ENCODE measurements at regions not wholly inside any gene's neighbourhood (a gene's known extent, or its start where the extent isn't known, plus 50 kb on each side); places are given as distances from the start of the nearest gene placed in this dataset.
"Not testable (repeated sequence)": the region's sequence is repeated elsewhere in the genome, so short reads cannot be mapped to it uniquely, and the experiment has no call there.

DNA sequence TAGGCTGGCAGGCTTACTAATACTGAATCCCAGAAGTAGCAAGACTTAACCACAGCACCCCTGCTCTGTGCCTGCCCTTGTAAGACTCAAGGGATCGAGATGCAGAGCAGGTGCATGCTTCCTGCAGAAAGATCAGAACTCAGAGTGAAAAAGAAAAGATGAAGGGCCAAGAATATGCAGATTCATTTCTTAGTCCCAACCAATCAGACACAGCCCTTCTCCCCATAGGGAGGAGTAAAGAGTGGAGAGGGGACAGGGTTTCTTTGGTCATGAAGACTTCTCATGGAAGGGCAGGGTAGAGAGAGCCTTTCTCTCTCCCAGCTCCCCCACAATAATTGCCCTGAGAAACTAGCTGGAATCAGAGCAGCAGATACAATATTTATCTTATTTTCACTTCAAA lies 105.6 kb upstream of the MB21D2 start:
- Histone ChIP-seq H3K4me3 (no peak overlapping the region), H3K27ac (no peak overlapping the region), H3K36me3 (no peaks in the 10 kb centered on the region), H3K27me3 (no peaks in the 10 kb centered on the region), H3K4me1 (no peaks in the 10 kb centered on the region), H3K9me3 (no peaks in the 10 kb centered on the region)
- TF ChIP-seq, protein P1, sequence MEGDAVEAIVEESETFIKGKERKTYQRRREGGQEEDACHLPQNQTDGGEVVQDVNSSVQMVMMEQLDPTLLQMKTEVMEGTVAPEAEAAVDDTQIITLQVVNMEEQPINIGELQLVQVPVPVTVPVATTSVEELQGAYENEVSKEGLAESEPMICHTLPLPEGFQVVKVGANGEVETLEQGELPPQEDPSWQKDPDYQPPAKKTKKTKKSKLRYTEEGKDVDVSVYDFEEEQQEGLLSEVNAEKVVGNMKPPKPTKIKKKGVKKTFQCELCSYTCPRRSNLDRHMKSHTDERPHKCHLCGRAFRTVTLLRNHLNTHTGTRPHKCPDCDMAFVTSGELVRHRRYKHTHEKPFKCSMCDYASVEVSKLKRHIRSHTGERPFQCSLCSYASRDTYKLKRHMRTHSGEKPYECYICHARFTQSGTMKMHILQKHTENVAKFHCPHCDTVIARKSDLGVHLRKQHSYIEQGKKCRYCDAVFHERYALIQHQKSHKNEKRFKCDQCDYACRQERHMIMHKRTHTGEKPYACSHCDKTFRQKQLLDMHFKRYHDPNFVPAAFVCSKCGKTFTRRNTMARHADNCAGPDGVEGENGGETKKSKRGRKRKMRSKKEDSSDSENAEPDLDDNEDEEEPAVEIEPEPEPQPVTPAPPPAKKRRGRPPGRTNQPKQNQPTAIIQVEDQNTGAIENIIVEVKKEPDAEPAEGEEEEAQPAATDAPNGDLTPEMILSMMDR (IDR thresholded peaks at IDR 0.05): no peak
- intact Hi-C loops (cut with DNase I): no loop called here
- no peak for DNase-seq (ENCODE audit: low spot score in 2 of 2)

DNA sequence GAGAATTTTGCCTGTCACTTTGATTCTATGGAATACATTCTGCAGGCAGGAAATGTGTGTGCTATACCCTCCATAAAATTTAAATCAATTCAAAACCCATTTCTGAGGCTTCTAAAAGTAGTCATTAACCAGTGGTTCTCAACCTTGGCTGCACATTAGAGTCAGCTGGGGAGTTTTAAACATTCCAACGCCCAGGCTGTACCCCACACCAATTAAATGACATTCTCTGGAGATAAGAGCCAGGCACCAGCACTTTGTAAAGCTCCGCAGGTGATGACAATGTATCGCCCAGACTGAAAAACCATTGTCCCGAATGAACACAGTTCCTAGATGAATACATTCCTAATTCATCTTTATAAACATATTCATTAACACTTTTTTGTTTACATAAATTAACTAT lies 110.6 kb upstream of the MB21D2 start:
- Histone ChIP-seq H3K4me3 (no peak overlapping the region), H3K27ac (no peak overlapping the region), H3K36me3 (no peaks in the 10 kb centered on the region), H3K9me3 (no peaks in the 10 kb centered on the region), H3K4me1 (no peaks in the 10 kb centered on the region), H3K27me3 (no peaks in the 10 kb centered on the region)
- TF ChIP-seq, protein P1 (IDR thresholded peaks at IDR 0.05): no peak
- DNase-seq (ENCODE audit: low spot score in 2 of 2): no peak
- intact Hi-C loops (cut with DNase I): no loop called here

DNA sequence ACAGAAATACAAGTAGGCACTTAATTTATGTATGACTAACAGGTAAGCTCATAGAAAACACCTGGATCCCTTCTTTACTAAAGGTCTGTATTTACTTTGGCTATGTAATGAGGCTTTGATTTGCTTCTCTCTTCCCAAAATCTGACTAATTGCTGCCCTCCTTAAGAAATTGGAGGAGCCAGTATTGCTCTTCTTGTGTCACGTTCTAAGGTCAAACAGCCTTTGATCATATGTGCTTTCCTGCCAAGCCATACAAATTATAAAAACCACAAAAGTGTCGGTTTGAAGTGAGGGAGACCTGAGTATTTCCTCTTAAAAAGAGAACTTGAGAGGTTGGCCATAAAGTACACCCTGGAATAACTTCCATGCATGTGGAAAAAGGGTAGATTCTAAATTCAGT lies 112.1 kb upstream of the MB21D2 start:
- no peak for DNase-seq (ENCODE audit: low spot score in 2 of 2)
- no peaks in the 10 kb centered on the region for H3K36me3 ChIP-seq
- no peak overlapping the region for H3K4me3 ChIP-seq
- intact Hi-C loops (cut with DNase I): no loop called here
- H3K27me3 ChIP-seq: no peaks in the 10 kb centered on the region
- no peaks in the 10 kb centered on the region for H3K4me1 ChIP-seq
- no peaks in the 10 kb centered on the region for H3K9me3 ChIP-seq
- H3K27ac ChIP-seq: no peak overlapping the region
- TF ChIP-seq, protein P1 (IDR thresholded peaks at IDR 0.05): no peak

DNA sequence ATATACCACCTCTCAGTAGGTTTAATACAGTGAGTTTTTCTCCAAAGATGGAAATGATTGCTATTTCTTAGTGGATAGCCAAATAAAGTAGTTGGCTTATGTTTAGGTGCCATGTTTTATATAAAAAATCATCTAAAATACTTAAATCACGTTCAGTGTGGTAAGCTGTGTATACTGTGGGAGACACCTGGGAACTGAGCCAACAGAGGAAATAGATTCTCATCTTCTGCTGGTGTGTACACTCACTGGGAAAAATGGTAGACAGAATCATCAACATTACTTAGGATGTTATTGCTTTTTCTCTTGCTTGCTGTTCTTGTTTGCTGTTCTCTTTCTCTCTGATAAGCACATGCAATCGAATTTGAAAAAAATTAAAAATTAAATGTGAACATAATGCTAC lies 112.6 kb upstream of the MB21D2 start:
- H3K27me3 ChIP-seq: no peaks in the 10 kb centered on the region
- H3K27ac ChIP-seq: no peak overlapping the region
- no peaks in the 10 kb centered on the region for H3K36me3 ChIP-seq
- intact Hi-C loops (cut with DNase I): no loop called here
- H3K9me3 ChIP-seq: no peaks in the 10 kb centered on the region
- no peak for DNase-seq (ENCODE audit: low spot score in 2 of 2)
- H3K4me1 ChIP-seq: no peaks in the 10 kb centered on the region
- TF ChIP-seq, protein P1 (IDR thresholded peaks at IDR 0.05): no peak
- H3K4me3 ChIP-seq: no peak overlapping the region

DNA sequence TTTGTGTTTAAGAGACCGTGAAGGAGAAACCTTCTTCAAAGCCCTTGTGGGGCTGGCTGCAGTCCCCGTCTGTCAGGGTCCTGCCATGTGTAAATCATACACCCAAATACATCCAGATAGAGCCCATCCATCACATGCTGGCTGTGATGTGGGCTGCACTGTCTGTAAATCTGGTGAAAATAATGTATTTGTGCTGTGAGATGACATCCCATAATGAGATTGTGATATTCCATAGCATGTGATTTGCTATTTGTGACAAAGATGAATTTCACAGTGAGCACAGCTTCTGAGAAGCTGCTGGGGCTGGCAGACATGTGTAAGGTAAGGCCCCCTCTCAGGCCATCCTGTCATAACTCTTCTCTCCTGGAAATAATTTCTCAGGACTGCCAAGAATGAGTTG lies 114.3 kb upstream of the MB21D2 start:
- no peak overlapping the region for H3K27ac ChIP-seq
- no peaks in the 10 kb centered on the region for H3K36me3 ChIP-seq
- no peaks in the 10 kb centered on the region for H3K4me1 ChIP-seq
- DNase-seq (ENCODE audit: low spot score in 2 of 2): no peak
- TF ChIP-seq, protein P1 (IDR thresholded peaks at IDR 0.05): no peak
- H3K9me3 ChIP-seq: no peaks in the 10 kb centered on the region
- no peak overlapping the region for H3K4me3 ChIP-seq
- intact Hi-C loops (cut with DNase I): no loop called here
- H3K27me3 ChIP-seq: no peaks in the 10 kb centered on the region

DNA sequence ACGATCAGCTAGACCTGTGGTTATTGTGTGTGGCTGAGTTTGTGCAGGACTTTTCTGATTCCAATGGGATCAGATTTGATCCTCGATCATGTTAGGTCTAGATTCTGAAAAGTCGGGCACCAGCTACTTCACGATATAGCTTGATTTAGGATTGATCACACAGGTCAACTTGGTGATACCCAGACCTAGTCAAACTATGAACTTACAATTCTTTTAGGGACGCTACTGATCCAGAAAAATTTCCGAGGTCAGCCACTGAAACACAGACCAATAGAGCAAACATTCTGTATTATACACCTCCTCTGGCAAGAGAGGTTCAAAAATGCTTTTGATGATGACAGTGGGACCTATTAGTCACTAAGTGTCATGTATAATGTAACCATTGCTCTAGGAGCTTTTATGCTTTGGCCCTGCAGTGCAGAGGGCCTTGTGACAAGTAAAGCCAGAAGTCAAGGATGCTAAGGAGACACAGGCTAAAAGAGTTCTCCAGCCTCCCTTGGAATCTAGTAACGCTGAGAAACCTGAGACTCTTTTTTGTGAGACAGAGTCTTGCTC lies 115.6 kb upstream of the MB21D2 start:
- intact Hi-C loops (cut with DNase I): no loop called here
- no peak for DNase-seq (ENCODE audit: low spot score in 2 of 2)
- H3K36me3 ChIP-seq: no peaks in the 10 kb centered on the region
- H3K27me3 ChIP-seq: no peaks in the 10 kb centered on the region
- H3K27ac ChIP-seq: no peak overlapping the region
- TF ChIP-seq, protein P1 (IDR thresholded peaks at IDR 0.05): no peak
- no peak overlapping the region for H3K4me3 ChIP-seq
- H3K9me3 ChIP-seq: no peaks in the 10 kb centered on the region
- H3K4me1 ChIP-seq: no peaks in the 10 kb centered on the region

DNA sequence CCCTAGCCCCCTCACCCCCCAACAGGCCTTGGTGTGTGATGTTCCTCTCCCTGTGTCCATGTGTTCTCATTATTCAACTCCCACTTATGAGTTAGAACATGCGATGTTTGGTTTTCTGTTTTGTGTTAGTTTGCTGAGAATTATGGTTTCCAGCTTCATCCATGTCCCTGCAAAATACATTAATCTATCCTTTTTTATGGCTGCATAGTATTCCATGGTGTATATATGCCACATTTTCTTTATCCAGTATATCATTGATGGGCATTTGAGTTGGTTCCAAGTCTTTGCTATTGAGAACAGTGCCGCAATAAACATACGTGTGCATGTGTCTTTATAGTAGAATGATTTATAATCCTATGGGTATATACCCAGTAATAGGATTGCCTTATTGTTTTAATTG lies 120.2 kb upstream of the MB21D2 start:
- H3K27ac ChIP-seq; H3K4me3 ChIP-seq; H3K4me1 ChIP-seq; H3K27me3 ChIP-seq; intact Hi-C loops (cut with DNase I); H3K9me3 ChIP-seq; H3K36me3 ChIP-seq; DNase-seq (ENCODE audit: low spot score in 2 of 2): not testable (repeated sequence)

Measured in ascending aorta (tissue), 2 donors.